Endodermal cell (in vitro differentiated cells): ENCODE measurements at regions not wholly inside any gene's neighbourhood (a gene's known extent, or its start where the extent isn't known, plus 50 kb on each side); places are given as distances from the start of the nearest gene placed in this dataset.
"Not testable (repeated sequence)": the region's sequence is repeated elsewhere in the genome, so short reads cannot be mapped to it uniquely, and the experiment has no call there.

Source experiments
- DNase-seq: peaks from one replicate; pipeline ENCODE4 v3.0.0-alpha.2; 2017
- H3K27ac ChIP-seq: 2 replicates; pipeline ENCODE4 v1.5.1; 2013; ENCODE audit warnings: mild to moderate bottlenecking, low read depth, low read length, moderate library complexity
- H3K27me3 ChIP-seq: 2 replicates; pipeline ENCODE4 v1.6.1; 2013; ENCODE audit warnings: mild to moderate bottlenecking, low read length, moderate library complexity; ENCODE audit not compliant: insufficient read depth, control insufficient read depth, poor library complexity, severe bottlenecking
- H3K36me3 ChIP-seq: 2 replicates; pipeline ENCODE4 v1.7.0; 2013; ENCODE audit warnings: mild to moderate bottlenecking, low read length, moderate library complexity; ENCODE audit not compliant: control insufficient read depth, insufficient read depth
- H3K4me1 ChIP-seq: one replicate; pipeline ENCODE4 v1.7.0; 2013; ENCODE audit warnings: low read length; ENCODE audit not compliant: control insufficient read depth, insufficient read depth
- H3K4me3 ChIP-seq: 2 replicates; pipeline ENCODE4 v1.5.1; 2013; ENCODE audit warnings: mild to moderate bottlenecking, low read length, moderate library complexity
- H3K9ac ChIP-seq: 2 replicates; pipeline ENCODE4 v1.6.1; 2013; ENCODE audit warnings: mild to moderate bottlenecking, low read length, moderate library complexity; ENCODE audit not compliant: poor library complexity, severe bottlenecking; ENCODE audit errors: extremely low read depth
- H3K9me3 ChIP-seq: 2 replicates; pipeline ENCODE4 v1.6.1; 2013; ENCODE audit warnings: mild to moderate bottlenecking, low read length, moderate library complexity; ENCODE audit not compliant: control insufficient read depth
- H3K27ac Mint-ChIP-seq: 2 replicates; pipeline ENCODE4 v1.8.0; 2020; ENCODE audit warnings: mixed read lengths
- H3K27me3 Mint-ChIP-seq: 2 replicates; pipeline ENCODE4 v1.8.0; 2021; ENCODE audit warnings: mild to moderate bottlenecking, mixed read lengths; ENCODE audit not compliant: insufficient read depth
- H3K36me3 Mint-ChIP-seq: 2 replicates; pipeline ENCODE4 v1.8.0; 2020; ENCODE audit warnings: low read depth, mixed read lengths
- H3K4me1 Mint-ChIP-seq: 2 replicates; pipeline ENCODE4 v1.8.0; 2020; ENCODE audit warnings: mixed read lengths
- H3K4me3 Mint-ChIP-seq: 2 replicates; pipeline ENCODE4 v1.8.0; 2020; ENCODE audit warnings: mild to moderate bottlenecking, moderate library complexity, mixed read lengths
- H3K9me3 Mint-ChIP-seq: 2 replicates; pipeline ENCODE4 v1.8.0; 2020; ENCODE audit warnings: mild to moderate bottlenecking, mixed read lengths
- WGBS, 2 experiments: methylation state at CpG; one replicate each; pipeline versions ENCODE4 v1.1.5 to v1.1.7; 2013; ENCODE audit warnings: missing lambda C conversion rate in 2 of 2, mixed read lengths in 1 of 2; ENCODE audit not compliant: insufficient coverage in 1 of 2, insufficient read length in 1 of 2; 5-methylcytosine and 5-hydroxymethylcytosine counted together
- TF ChIP-seq, protein P1 (sequence below): fragments of 200-600 bp; sonication (generic); conservative IDR thresholded peaks from 2 replicates; pipeline ENCODE4 v1.5.0; 2021; ENCODE audit warnings: antibody characterized with exemption, mild to moderate bottlenecking

DNA sequence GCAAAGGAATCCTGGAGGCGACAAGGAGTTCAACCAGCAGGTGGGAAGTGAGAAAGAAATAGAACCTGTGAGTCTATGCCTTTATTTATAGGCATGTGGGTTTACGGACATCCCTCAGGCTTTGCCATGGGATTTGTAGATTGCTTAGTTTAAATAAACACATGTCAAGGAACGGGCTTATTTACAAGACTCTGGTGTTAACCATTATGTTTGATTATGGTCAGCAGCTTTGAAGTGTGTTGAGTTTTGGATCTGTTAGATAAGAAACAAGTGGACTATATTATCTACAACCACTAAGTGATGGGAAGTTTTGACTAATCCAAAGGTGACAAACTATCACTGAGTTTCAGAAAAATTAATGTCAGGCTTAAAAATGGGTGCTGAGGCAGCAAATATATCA lies 143.2 kb downstream of the SLITRK5 start:
- no peak overlapping the region for H3K27ac Mint-ChIP-seq
- WGBS, 2 experiments, result 90% methylated on average over 3 of the region's 3 CpGs; no CpG with 5 or more reads in 1 of the 2 experiments
- Histone ChIP-seq H3K4me3 (no peak overlapping the region), H3K9ac (no peak overlapping the region), H3K27ac (no peak overlapping the region), H3K27me3 (no peaks in the 10 kb centered on the region), H3K4me1 (no peaks in the 10 kb centered on the region), H3K36me3 (no peaks in the 10 kb centered on the region), H3K9me3 (no peaks in the 10 kb centered on the region)
- DNase-seq, result no peak
- H3K9me3 Mint-ChIP-seq, result no peaks in the 10 kb centered on the region
- H3K36me3 Mint-ChIP-seq, result no peaks in the 10 kb centered on the region
- H3K4me1 Mint-ChIP-seq, result peaks cover 2% of the 10 kb centered on the region
- H3K27me3 Mint-ChIP-seq, result peaks cover 2% of the 10 kb centered on the region
- no peak overlapping the region for H3K4me3 Mint-ChIP-seq
- TF ChIP-seq, protein P1, sequence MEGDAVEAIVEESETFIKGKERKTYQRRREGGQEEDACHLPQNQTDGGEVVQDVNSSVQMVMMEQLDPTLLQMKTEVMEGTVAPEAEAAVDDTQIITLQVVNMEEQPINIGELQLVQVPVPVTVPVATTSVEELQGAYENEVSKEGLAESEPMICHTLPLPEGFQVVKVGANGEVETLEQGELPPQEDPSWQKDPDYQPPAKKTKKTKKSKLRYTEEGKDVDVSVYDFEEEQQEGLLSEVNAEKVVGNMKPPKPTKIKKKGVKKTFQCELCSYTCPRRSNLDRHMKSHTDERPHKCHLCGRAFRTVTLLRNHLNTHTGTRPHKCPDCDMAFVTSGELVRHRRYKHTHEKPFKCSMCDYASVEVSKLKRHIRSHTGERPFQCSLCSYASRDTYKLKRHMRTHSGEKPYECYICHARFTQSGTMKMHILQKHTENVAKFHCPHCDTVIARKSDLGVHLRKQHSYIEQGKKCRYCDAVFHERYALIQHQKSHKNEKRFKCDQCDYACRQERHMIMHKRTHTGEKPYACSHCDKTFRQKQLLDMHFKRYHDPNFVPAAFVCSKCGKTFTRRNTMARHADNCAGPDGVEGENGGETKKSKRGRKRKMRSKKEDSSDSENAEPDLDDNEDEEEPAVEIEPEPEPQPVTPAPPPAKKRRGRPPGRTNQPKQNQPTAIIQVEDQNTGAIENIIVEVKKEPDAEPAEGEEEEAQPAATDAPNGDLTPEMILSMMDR, result no peak

DNA sequence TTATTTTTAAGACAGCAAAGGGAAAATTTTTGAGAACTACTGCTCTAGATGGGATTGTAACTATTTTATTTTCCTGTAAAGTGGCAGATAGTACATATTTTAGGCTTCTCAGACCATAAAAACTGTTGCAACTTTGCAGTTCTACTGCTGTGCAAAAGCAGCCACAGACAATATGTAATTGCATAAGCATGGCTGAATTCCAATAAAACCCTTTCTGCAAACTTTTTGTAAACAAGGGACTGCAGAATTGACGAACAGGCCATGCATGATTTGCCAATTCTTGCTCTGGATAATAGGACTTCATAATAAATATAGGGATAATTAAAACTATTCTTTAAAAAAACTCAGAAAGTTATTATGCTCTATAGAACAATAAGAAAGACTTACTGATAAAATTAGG lies 149.1 kb downstream of the SLITRK5 start:
- Histone ChIP-seq H3K27me3 (no peaks in the 10 kb centered on the region), H3K27ac (no peak overlapping the region), H3K9ac (no peak overlapping the region), H3K4me3 (no peak overlapping the region), H3K4me1 (no peaks in the 10 kb centered on the region), H3K36me3 (no peaks in the 10 kb centered on the region), H3K9me3 (no peaks in the 10 kb centered on the region)
- TF ChIP-seq, protein P1, result no peak
- Mint-ChIP-seq H3K27ac (no peak overlapping the region), H3K27me3 (no peaks in the 10 kb centered on the region), H3K9me3 (no peaks in the 10 kb centered on the region), H3K36me3 (no peaks in the 10 kb centered on the region), H3K4me3 (no peak overlapping the region), H3K4me1 (no peaks in the 10 kb centered on the region)
- no peak for DNase-seq
- 80% methylated on average over 1 of the region's 1 CpG; no CpG with 5 or more reads in 1 of the 2 experiments for WGBS, 2 experiments

DNA sequence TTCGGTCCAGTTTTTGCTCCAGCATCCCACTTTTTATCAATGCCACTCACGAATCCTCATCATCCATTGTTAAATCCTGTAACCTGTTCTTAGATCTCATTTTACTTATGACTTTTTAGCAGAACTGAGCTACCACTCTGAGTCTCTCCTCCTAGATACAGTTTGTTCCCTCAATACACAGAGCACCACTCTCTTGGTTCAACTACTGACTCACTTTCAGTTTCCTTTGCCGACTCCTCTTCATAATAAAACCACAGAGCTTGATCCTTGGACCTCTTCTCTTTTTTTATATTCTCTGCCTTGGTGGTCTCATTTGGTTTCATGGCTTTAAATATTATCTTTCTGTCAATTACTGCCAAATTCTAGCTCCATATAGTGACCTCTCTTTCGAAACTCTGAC lies 150.3 kb downstream of the SLITRK5 start:
- no peak overlapping the region for H3K4me3 ChIP-seq
- H3K4me1 ChIP-seq, result no peaks in the 10 kb centered on the region
- no peak overlapping the region for H3K9ac ChIP-seq
- Mint-ChIP-seq H3K4me1 (no peaks in the 10 kb centered on the region), H3K27me3 (peaks cover 2% of the 10 kb centered on the region), H3K4me3 (no peak overlapping the region), H3K9me3 (no peaks in the 10 kb centered on the region), H3K27ac (no peak overlapping the region), H3K36me3 (no peaks in the 10 kb centered on the region)
- DNase-seq, result no peak
- WGBS, 2 experiments, result 93 to 97% methylated on average over 3 to 4 of the region's 4 CpGs
- TF ChIP-seq, protein P1, result no peak
- no peaks in the 10 kb centered on the region for H3K9me3 ChIP-seq
- H3K27ac ChIP-seq, result no peak overlapping the region
- no peaks in the 10 kb centered on the region for H3K36me3 ChIP-seq
- H3K27me3 ChIP-seq, result no peaks in the 10 kb centered on the region

DNA sequence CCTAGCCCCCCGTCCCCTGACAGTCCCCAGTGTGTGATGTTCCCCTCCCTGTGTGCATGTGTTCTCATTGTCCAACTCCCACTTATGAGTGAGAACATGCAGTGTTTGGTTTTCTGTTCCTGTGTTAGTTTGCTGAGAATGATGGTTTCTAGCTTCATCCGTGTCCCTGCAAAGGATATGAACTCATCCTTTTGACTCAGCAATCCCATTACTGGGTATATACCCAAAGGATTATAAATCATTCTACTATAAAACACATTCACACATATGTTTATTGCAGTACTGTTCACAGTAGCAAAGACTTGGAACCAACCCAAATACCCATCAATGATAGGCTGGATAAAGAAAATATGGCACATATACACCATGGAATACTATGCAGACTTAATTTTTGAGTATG lies 155.1 kb downstream of the SLITRK5 start:
- H3K27me3 ChIP-seq, H3K9ac ChIP-seq, DNase-seq, H3K4me1 ChIP-seq, H3K4me1 Mint-ChIP-seq, H3K4me3 ChIP-seq, H3K9me3 ChIP-seq, H3K27me3 Mint-ChIP-seq, H3K36me3 ChIP-seq, H3K36me3 Mint-ChIP-seq, H3K27ac Mint-ChIP-seq, H3K4me3 Mint-ChIP-seq, H3K27ac ChIP-seq, H3K9me3 Mint-ChIP-seq: not testable (repeated sequence)
- 84% methylated on average over 2 of the region's 2 CpGs; no CpG with 5 or more reads in 1 of the 2 experiments for WGBS, 2 experiments
